BLaER1 (cell line): ENCODE measurements at regions not wholly inside any gene's neighbourhood (a gene's known extent, or its start where the extent isn't known, plus 50 kb on each side); places are given as distances from the start of the nearest gene placed in this dataset.

Experiments
- H3K27ac ChIP-seq: shearing (Covaris generic); formaldehyde crosslinking; 2 replicates; pipeline ENCODE4 v1.8.1; 2022
- H3K27me3 ChIP-seq: shearing (Covaris generic); formaldehyde crosslinking; 2 replicates; pipeline ENCODE4 v1.8.1; 2022
- H3K36me3 ChIP-seq: shearing (Covaris generic); formaldehyde crosslinking; 2 replicates; pipeline ENCODE4 v1.8.1; 2022
- H3K4me1 ChIP-seq: shearing (Covaris generic); formaldehyde crosslinking; 2 replicates; pipeline ENCODE4 v1.8.1; 2022
- H3K4me2 ChIP-seq: shearing (Covaris generic); formaldehyde crosslinking; 2 replicates; pipeline ENCODE4 v1.8.1; 2022
- H3K4me3 ChIP-seq: shearing (Covaris generic); formaldehyde crosslinking; 2 replicates; pipeline ENCODE4 v1.8.1; 2022
- H3K9ac ChIP-seq: shearing (Covaris generic); formaldehyde crosslinking; 2 replicates; pipeline ENCODE4 v1.8.1; 2022
- H3K9me3 ChIP-seq: shearing (Covaris generic); formaldehyde crosslinking; 2 replicates; pipeline ENCODE4 v1.8.1; 2022
- H4K20me1 ChIP-seq: shearing (Covaris generic); formaldehyde crosslinking; 2 replicates; pipeline ENCODE4 v1.8.1; 2022
- Cebpa-rat ChIP-seq: shearing (Covaris generic); IDR thresholded peaks from 2 replicates; pipeline ENCODE4 v1.8.1; 2022

GRCh38 chr9:99326112-99326916 is 104.2 kb downstream of the SEC61B start:
- Histone ChIP-seq H3K27ac (no peak overlapping the region), H3K9me3 (no peaks in the 10 kb centered on the region), H4K20me1 (no peaks in the 10 kb centered on the region), H3K27me3 (no peaks in the 10 kb centered on the region), H3K4me1 (no peaks in the 10 kb centered on the region), H3K36me3 (no peaks in the 10 kb centered on the region), H3K9ac (no peak overlapping the region), H3K4me3 (no peak overlapping the region), H3K4me2 (no peak overlapping the region)
- TF ChIP-seq Cebpa-rat, result no peak

- H3K36me3 ChIP-seq, result no peaks in the 10 kb centered on the region
- no peaks in the 10 kb centered on the region for H3K9me3 ChIP-seq
- H3K4me2 ChIP-seq, result no peak overlapping the region
- H3K4me3 ChIP-seq, result no peak overlapping the region
- no peak overlapping the region for H3K9ac ChIP-seq
- no peak for TF ChIP-seq Cebpa-rat
- no peak overlapping the region for H3K27ac ChIP-seq
- H4K20me1 ChIP-seq, result no peaks in the 10 kb centered on the region
- H3K27me3 ChIP-seq, result no peaks in the 10 kb centered on the region
- H3K4me1 ChIP-seq, result no peaks in the 10 kb centered on the region
Measured at GRCh38 chr9:99326917-99327189, 104.8 kb downstream of the SEC61B start.

GRCh38 chr9:99327667-99328066 is 105.6 kb downstream of the SEC61B start:
- Histone ChIP-seq H3K27ac (no peak overlapping the region), H3K4me2 (no peak overlapping the region), H3K4me3 (no peak overlapping the region), H3K27me3 (no peaks in the 10 kb centered on the region), H4K20me1 (no peaks in the 10 kb centered on the region), H3K36me3 (no peaks in the 10 kb centered on the region), H3K9ac (no peak overlapping the region), H3K9me3 (no peaks in the 10 kb centered on the region), H3K4me1 (no peaks in the 10 kb centered on the region)
- no peak for TF ChIP-seq Cebpa-rat

GRCh38 chr9:99335280-99335679 is 113.2 kb downstream of the SEC61B start:
- Histone ChIP-seq H3K9me3 (no peaks in the 10 kb centered on the region), H3K36me3 (no peaks in the 10 kb centered on the region), H3K9ac (no peak overlapping the region), H3K4me2 (no peak overlapping the region), H4K20me1 (no peaks in the 10 kb centered on the region), H3K4me1 (no peaks in the 10 kb centered on the region), H3K27me3 (no peaks in the 10 kb centered on the region), H3K4me3 (no peak overlapping the region), H3K27ac (no peak overlapping the region)
- TF ChIP-seq Cebpa-rat, result no peak

GRCh38 chr9:99336005-99336404 is 113.9 kb downstream of the SEC61B start:
- Histone ChIP-seq H3K4me3 (no peak overlapping the region), H3K4me2 (no peak overlapping the region), H3K9me3 (no peaks in the 10 kb centered on the region), H3K9ac (no peak overlapping the region), H3K4me1 (no peaks in the 10 kb centered on the region), H3K27ac (no peak overlapping the region), H4K20me1 (no peaks in the 10 kb centered on the region), H3K36me3 (no peaks in the 10 kb centered on the region), H3K27me3 (no peaks in the 10 kb centered on the region)
- no peak for TF ChIP-seq Cebpa-rat

GRCh38 chr9:99336531-99336930 is 114.4 kb downstream of the SEC61B start:
- Histone ChIP-seq H3K36me3 (no peaks in the 10 kb centered on the region), H3K4me1 (no peaks in the 10 kb centered on the region), H3K27me3 (no peaks in the 10 kb centered on the region), H3K4me3 (no peak overlapping the region), H3K9me3 (no peaks in the 10 kb centered on the region), H4K20me1 (no peaks in the 10 kb centered on the region), H3K4me2 (no peak overlapping the region), H3K27ac (no peak overlapping the region), H3K9ac (no peak overlapping the region)
- no peak for TF ChIP-seq Cebpa-rat

GRCh38 chr9:99340281-99340680 is 118.2 kb downstream of the SEC61B start:
- no peaks in the 10 kb centered on the region for H3K27me3 ChIP-seq
- H3K9me3 ChIP-seq, result no peaks in the 10 kb centered on the region
- no peak overlapping the region for H3K4me3 ChIP-seq
- no peaks in the 10 kb centered on the region for H3K4me1 ChIP-seq
- no peaks in the 10 kb centered on the region for H4K20me1 ChIP-seq
- H3K27ac ChIP-seq, result no peak overlapping the region
- H3K9ac ChIP-seq, result no peak overlapping the region
- no peak for TF ChIP-seq Cebpa-rat
- no peaks in the 10 kb centered on the region for H3K36me3 ChIP-seq
- H3K4me2 ChIP-seq, result no peak overlapping the region

GRCh38 chr9:99341686-99342085 is 119.6 kb downstream of the SEC61B start:
- Histone ChIP-seq H4K20me1 (no peaks in the 10 kb centered on the region), H3K4me1 (no peaks in the 10 kb centered on the region), H3K27ac (no peak overlapping the region), H3K4me3 (no peak overlapping the region), H3K9me3 (no peaks in the 10 kb centered on the region), H3K36me3 (no peaks in the 10 kb centered on the region), H3K4me2 (no peak overlapping the region), H3K27me3 (no peaks in the 10 kb centered on the region), H3K9ac (no peak overlapping the region)
- TF ChIP-seq Cebpa-rat, result no peak

GRCh38 chr9:99345451-99345850 is 123.4 kb downstream of the SEC61B start:
- Histone ChIP-seq H3K27ac (no peak overlapping the region), H3K9me3 (no peaks in the 10 kb centered on the region), H3K36me3 (no peaks in the 10 kb centered on the region), H3K27me3 (no peaks in the 10 kb centered on the region), H3K4me2 (no peak overlapping the region), H3K4me3 (no peak overlapping the region), H3K4me1 (no peaks in the 10 kb centered on the region), H4K20me1 (no peaks in the 10 kb centered on the region), H3K9ac (no peak overlapping the region)
- TF ChIP-seq Cebpa-rat, result no peak

- no peaks in the 10 kb centered on the region for H3K4me1 ChIP-seq
- no peak overlapping the region for H3K4me3 ChIP-seq
- H3K27ac ChIP-seq, result no peak overlapping the region
- TF ChIP-seq Cebpa-rat, result no peak
- no peaks in the 10 kb centered on the region for H3K27me3 ChIP-seq
- no peak overlapping the region for H3K4me2 ChIP-seq
- no peaks in the 10 kb centered on the region for H3K9me3 ChIP-seq
- no peaks in the 10 kb centered on the region for H4K20me1 ChIP-seq
- no peaks in the 10 kb centered on the region for H3K36me3 ChIP-seq
- no peak overlapping the region for H3K9ac ChIP-seq
Measured at GRCh38 chr9:99345942-99346341, 123.9 kb downstream of the SEC61B start.

- H3K36me3 ChIP-seq, result no peaks in the 10 kb centered on the region
- H3K27me3 ChIP-seq, result no peaks in the 10 kb centered on the region
- H3K4me1 ChIP-seq, result no peaks in the 10 kb centered on the region
- no peaks in the 10 kb centered on the region for H3K9me3 ChIP-seq
- H4K20me1 ChIP-seq, result no peaks in the 10 kb centered on the region
- TF ChIP-seq Cebpa-rat, result no peak
- H3K27ac ChIP-seq, result no peak overlapping the region
- H3K9ac ChIP-seq, result no peak overlapping the region
- no peak overlapping the region for H3K4me3 ChIP-seq
- no peak overlapping the region for H3K4me2 ChIP-seq
Measured at GRCh38 chr9:99347568-99347967, 125.5 kb downstream of the SEC61B start.
